Brain pericyte (primary cell): ENCODE measurements at regions not wholly inside any gene's neighbourhood (a gene's known extent, or its start where the extent isn't known, plus 50 kb on each side); places are given as distances from the start of the nearest gene placed in this dataset.
"Not testable (repeated sequence)": the region's sequence is repeated elsewhere in the genome, so short reads cannot be mapped to it uniquely, and the experiment has no call there.

Experiments
- DNase-seq: peaks from one replicate; pipeline ENCODE4 v3.0.0-alpha.2; 2012; ENCODE audit warnings: low read depth, low spot score

GRCh38 chr9:73219985-73220626, 68.4 kb downstream of the ANXA1 start:
- DNase-seq: no peak

GRCh38 chr9:73223594-73223993, 71.9 kb downstream of the ANXA1 start:
- no peak for DNase-seq

DNA sequence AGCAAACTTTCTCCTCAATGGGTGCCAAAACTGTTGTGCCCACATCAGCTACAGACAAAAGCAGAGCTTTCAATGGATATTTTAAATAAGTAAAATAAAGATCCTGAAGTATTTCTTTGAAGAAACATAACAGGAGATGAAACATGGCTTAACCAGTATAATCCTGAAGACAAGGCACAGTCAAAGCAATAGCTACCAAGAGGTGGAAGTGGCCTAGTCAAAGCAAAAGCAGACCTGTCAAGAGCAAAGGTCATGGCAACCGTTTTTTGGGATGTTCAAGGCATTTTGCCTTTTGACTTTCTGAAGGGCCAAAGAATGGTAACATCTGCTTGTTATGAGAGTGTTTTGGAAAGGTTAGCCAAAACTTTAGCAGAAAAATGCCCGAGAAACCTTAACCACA, 77.9 kb downstream of the ANXA1 start:
- DNase-seq: no peak

DNA sequence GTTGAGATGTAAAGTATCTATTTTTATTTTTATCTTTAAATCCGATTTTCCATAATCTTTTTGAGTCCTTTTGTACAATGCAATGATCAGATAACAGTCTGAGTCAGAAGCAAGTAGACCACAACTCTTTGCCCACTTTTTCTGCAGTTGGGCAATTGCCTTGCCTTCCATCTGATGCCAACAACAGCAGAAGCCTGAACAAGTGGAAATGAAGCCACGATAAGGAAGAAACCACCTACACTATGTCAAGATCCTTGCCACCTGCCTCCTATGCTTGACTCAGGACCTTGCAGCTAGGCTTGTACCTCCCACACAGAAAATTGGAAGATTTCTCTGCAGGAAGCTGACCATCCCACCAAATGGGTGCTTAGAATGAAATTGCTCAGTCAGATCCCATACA, 78.6 kb downstream of the ANXA1 start:
- no peak for DNase-seq

DNA sequence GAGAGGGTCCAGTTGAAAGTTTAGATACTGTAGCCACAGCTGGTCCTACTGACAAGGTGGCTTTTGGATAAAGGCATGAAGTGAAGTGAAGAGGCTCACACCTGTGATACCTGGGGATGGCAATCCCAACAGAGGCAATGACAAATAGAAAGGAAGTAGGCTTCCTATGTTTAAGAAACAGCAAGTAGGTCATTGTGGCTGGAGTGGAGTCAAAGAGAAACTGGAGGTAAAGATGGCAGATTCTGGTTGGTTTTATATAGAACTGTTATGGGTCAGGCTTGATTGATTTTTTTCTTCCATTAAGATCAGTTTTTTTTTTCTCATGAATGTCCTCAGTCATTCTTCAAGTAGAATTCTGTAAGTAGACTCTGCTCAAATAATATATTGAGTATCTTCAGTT, 79.5 kb downstream of the ANXA1 start:
- DNase-seq: no peak

GRCh38 chr9:73233359-73234007, 81.8 kb downstream of the ANXA1 start:
- DNase-seq: no peak

- no peak for DNase-seq
Observed at GRCh38 chr9:73234008-73234360, 82.3 kb downstream of the ANXA1 start.

DNA sequence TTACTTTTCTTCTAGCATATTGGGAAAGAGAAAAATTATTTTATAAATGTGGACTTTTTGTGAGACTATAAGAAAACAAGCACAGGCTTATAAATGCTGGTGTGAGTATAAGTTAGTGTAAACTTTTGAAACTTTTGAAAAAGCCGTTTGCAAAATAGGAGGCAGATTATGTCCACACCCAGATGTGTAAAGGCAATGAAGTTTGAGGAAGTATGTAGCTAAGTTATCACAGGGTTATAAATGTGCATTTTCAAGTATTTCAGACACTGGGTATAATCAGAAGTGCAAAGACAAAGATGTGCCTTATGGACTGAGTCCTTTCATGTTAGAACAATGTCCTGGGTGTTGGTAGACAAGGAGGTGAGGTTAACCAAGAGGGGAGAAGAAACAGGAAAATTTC, 85.5 kb downstream of the ANXA1 start:
- no peak for DNase-seq

DNA sequence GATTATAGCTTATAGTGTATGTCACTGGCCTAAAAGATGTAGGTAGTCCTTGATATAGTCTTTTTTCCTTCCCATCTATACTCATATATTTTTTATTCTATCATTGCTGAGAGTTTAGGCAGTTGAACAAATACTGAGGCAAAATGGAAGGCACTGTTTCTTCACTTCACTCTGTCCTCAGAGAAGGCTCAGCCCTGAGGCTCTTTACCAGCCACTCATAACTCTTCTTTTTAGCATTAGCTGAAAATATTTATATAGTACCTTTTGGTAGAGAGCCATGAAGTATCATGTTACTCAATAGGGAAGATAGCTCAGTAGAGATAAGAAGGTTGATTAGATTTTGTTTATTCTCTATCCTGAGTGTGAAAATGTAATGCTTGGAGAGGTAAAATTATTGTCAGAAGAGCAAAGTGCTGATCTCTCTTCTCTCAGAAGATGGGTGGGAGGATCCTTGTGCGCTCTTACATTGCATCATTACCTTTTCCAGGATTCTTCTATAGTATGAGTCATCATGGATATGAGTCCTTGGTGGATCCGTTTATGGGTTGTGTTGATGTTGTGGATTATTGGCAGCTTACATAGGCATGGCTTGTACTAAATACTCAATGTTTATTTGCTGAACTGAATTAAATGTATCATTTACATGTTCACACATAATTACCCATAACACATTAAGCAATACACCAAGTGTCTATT, 88.1 kb downstream of the ANXA1 start:
- no peak for DNase-seq

- no peak for DNase-seq
Observed at GRCh38 chr9:73243078-73243477, 91.4 kb downstream of the ANXA1 start.

GRCh38 chr9:73259086-73259696, 107.5 kb downstream of the ANXA1 start:
- no peak for DNase-seq

DNA sequence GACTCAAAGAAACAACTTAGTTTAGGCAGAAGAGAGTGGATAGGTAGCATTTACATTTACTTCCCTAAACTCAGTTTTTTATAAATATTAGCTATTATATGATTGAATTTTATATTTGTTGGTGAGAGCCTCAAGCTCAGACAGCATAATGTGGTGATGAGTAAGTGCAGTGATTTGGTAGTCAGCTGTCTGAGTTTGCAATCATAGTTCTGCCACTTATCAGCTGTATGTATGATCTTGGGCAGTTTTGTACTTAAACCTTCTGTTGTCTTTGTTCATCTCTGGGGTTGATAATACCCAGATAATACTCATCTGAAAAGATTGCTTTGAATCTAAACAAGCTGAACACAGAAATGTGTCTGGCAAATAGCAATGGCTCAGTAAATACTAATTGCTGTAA, 108.8 kb downstream of the ANXA1 start:
- DNase-seq: no peak

DNA sequence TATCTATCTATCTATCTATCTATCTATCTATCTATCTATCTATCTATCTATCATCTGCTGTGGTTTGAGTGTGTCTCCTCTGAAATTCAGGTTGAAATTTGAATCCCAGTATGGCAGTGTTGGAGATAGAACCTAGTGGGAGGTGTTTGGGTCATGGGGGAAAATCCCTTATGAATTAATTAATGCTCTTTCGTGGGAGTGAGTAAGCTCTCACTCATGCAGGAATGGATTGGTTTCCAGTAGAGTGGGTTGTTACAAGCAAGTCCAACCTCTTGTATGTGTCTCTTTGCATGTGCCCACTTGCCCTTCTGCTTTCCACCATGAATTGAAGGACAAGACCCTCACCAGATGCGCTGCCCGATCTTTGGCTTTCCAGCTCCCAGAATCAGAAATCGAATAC, 113.0 kb downstream of the ANXA1 start:
- no peak for DNase-seq

DNA sequence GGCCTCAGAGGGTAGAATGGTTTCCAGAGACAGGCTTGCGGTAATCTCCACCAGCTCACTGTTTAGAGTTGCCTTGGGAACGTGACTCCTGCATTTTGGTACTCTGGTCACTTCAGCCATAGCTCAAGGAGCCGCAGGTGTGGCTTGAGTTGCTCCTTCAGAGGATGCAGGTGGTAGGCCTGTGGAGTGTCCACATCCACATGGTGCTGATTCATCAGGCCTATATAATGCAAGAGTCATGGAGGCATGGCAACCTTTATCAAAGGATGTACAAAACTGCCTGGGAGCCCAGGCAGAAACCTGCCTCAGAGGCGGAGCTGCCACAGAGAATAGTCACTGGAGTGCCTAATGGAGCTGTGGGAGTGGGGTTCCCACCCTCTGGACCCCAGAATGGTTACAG, 114.2 kb downstream of the ANXA1 start:
- no peak for DNase-seq

DNA sequence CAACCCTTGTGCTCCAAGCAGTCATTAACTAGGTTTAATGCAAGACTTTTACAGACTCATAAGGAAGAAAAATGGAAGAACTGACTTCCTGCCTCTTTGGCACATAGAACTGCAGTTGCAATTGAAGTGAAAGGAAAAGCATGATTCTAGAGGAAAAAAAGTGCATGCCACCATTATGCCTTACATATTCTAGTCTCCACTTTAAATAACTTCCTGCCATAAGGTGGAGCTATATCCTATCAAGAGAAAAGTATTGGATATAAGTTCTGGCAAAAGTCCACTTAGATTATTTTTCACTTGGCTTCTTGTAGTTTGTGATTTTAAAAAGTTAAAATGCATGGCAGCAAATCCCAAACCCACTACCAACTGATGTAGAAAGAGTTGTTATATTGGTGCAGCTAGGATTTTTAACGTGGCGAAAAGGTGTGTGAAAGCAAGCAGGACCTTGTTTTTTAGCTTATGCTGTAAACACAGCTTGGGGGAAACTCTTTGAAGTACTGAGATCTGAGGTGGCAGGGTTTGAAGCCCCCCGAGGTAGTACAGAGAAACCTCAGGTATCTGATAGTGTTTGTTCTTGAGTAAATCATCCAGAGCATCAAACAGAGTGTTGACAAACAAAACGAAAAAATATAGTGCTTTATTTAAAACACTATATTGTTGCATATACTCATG, 117.9 kb downstream of the ANXA1 start:
- no peak for DNase-seq

DNA sequence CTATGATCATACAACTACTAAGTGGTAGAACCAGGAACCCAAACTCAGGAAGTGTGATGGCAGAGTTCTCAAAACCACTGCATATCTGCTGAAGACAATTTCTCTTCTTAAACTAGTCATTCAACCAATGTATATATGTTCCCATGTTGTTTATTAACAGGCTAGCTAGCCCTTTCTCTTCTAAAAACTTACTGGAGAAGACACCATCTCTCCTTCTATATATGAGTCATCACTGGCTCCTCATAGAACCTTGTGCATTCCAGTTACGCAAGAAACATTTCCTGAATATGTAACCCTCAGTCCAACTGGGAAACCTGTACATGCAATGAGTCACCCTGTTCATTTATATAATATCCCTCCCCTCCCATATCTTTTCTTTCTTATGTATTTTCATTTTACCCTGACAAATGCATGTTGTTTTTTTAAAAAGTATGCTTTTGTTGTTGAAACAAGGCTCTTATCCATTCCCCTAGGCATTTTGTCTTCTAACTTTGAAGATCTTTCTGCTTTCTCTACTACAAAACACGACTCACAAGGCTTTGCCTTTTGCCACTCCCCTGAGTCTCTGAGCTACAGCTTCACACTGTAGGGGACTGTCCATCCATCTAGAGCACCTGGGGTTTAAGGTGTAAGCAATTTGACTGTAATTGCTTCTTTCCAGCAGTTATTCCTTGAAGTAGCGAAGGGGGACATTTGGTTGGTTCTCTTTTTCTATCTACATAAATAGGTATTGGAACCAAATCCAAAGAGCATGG, 119.5 kb downstream of the ANXA1 start:
- DNase-seq: no peak

DNA sequence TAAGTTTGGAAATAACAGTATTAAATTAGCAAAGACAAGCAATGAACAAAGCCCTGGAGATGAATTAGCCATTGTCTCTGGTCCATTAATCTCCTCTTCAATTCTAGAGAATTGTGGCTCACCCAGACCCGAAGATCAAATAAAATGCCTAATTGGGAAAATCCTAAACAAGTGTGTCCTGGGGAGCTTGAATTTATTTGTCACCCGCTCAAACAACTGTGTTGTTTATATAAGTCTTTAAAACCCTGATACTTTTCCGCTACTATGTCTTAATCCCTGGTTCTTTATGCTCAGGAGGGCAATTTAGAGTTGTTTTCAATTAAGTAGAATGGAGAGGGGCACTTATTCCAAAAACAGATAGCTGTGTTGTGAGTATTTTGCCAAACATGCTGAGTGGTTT, 128.4 kb downstream of the ANXA1 start:
- DNase-seq: no peak

DNA sequence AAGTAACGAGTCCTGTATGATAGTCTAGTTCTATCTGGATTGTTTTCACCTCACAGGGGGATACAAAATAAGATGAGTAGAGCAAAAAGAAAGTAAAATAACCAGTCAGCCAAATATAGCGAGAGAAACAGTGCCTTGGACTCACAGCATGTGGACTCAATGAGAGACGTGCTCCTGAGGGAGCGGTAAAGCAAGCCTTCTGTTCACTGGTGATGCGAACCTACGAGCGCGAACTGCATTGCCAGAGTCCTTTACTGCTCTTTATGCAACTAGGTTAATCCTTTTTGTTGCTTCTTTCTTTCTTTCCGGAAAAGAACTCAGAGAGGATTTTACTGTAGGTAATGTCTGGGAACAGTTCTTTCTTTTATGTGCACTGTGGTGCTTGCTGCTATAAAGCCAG, 132.7 kb downstream of the ANXA1 start:
- no peak for DNase-seq

GRCh38 chr9:73294336-73294735, 142.7 kb downstream of the ANXA1 start:
- no peak for DNase-seq

DNA sequence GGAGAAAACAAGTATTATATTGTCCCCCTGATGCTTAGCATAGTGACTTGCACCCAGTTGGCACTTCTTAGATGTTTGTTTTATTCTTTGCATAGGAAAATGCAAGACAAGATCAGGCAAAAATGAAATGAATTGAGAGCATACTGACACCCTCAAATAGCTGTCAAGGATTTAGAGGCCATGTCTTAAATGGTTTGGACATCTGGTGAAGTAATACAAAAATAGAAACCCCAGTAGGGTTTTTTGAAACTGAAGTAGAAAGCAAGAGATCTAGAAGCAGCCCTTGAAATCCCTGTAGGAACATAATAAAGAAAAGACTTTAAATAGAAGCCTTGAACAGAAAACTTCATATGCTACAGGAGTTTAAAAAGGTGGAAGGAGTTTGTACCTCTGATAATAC, 174.3 kb downstream of the ANXA1 start:
- DNase-seq: no peak

DNA sequence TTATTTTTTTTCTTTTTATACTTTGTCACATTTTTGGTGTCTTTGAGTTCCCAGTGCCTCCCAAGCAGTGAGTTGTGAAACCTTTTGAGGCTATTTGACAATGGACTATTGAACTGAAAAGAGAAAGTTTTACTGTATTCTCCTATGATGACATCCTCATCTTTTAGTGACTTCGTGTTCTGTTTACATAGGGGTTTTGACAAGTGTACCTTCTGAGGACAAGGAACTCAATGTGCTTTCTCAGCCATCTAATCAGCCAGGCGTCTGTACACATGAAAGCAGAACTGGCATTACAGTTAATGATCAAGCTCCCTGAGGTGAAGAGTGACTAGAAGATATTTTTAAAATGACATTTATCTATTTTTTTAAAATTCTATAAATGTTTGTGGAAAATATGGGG, 175.5 kb downstream of the ANXA1 start:
- no peak for DNase-seq

- not testable (repeated sequence) for DNase-seq
Observed at GRCh38 chr9:73337182-73337581, 185.5 kb downstream of the ANXA1 start.
